Stimulated activated naive CD8-positive, alpha-beta T cell treated with anti-CD3 and anti-CD28 coated beads, Interleukin-15, Interleukin-2, amounts not matched to agents 100 ng/mL and 50 ng/mL, for 24 hours (primary cell): ENCODE measurements at regions not wholly inside any gene's neighbourhood (a gene's known extent, or its start where the extent isn't known, plus 50 kb on each side); places are given as distances from the start of the nearest gene placed in this dataset.

Source experiments
- H3K27ac Mint-ChIP-seq: one replicate; pipeline ENCODE4 v1.8.0; 2021; ENCODE audit warnings: mild to moderate bottlenecking, mixed read lengths
- H3K27me3 Mint-ChIP-seq: one replicate; pipeline ENCODE4 v1.8.0; 2021; ENCODE audit warnings: mixed read lengths
- H3K36me3 Mint-ChIP-seq: one replicate; pipeline ENCODE4 v1.8.0; 2021; ENCODE audit warnings: low read depth, mixed read lengths
- H3K4me1 Mint-ChIP-seq: one replicate; pipeline ENCODE4 v1.8.0; 2021; ENCODE audit warnings: low read depth, mixed read lengths
- H3K4me3 Mint-ChIP-seq: one replicate; pipeline ENCODE4 v1.8.0; 2021; ENCODE audit warnings: mild to moderate bottlenecking, mixed read lengths
- H3K9me3 Mint-ChIP-seq: one replicate; pipeline ENCODE4 v1.8.0; 2021; ENCODE audit warnings: mixed read lengths

DNA sequence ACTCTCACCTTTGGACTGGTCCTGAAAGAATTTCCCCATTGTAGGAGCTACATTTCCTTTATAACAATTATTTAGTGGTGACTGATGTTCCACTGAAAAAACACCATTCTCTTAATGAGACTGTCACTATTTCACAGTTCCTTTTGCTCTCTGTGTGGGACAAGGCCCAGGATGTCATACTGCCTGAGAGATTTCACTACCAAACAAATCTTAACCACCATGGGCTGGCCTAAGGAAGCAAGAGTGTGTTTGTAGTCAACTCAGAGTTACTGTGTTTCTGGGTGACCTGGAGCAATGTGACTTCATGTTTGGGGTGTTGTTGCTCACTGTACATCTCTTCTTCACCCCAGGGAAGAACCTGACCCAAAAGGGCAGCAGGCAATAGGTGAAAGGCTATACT is 50.1 kb upstream of the ZNF608 start:
- H3K4me3 Mint-ChIP-seq = no peak overlapping the region
- no peaks in the 10 kb centered on the region for H3K36me3 Mint-ChIP-seq
- no peaks in the 10 kb centered on the region for H3K9me3 Mint-ChIP-seq
- no peaks in the 10 kb centered on the region for H3K27me3 Mint-ChIP-seq
- H3K27ac Mint-ChIP-seq = no peak overlapping the region
- no peaks in the 10 kb centered on the region for H3K4me1 Mint-ChIP-seq

GRCh38 chr5:124797665-124798087 is 51.2 kb upstream of the ZNF608 start:
- H3K36me3 Mint-ChIP-seq = no peaks in the 10 kb centered on the region
- no peak overlapping the region for H3K27ac Mint-ChIP-seq
- H3K27me3 Mint-ChIP-seq = no peaks in the 10 kb centered on the region
- H3K9me3 Mint-ChIP-seq = no peaks in the 10 kb centered on the region
- no peak overlapping the region for H3K4me3 Mint-ChIP-seq
- no peaks in the 10 kb centered on the region for H3K4me1 Mint-ChIP-seq

GRCh38 chr5:124798890-124799289 is 52.5 kb upstream of the ZNF608 start:
- Mint-ChIP-seq H3K9me3 (no peaks in the 10 kb centered on the region), H3K27me3 (no peaks in the 10 kb centered on the region), H3K27ac (no peak overlapping the region), H3K4me1 (no peaks in the 10 kb centered on the region), H3K4me3 (no peak overlapping the region), H3K36me3 (no peaks in the 10 kb centered on the region)

DNA sequence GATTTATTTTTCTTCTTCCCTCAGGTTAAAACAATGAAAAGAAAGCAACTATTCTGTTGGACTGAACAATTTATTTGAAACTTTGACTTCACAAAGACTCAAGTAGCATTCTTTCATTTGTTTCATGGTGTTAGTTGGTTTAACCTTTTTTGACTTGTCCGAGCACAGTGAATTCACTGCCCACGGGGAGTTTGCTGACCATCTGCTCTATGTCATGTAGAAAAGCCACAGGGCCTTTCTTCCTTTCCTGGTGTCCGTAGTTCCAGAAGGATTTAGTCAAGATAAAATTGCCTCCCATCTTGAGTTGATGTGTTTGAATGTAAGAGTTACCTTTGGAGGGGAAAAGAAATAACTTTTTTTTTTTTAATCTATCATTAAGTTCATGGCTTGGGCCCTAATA is 55.1 kb upstream of the ZNF608 start:
- Mint-ChIP-seq H3K4me3 (no peak overlapping the region), H3K9me3 (no peaks in the 10 kb centered on the region), H3K36me3 (no peaks in the 10 kb centered on the region), H3K27ac (no peak overlapping the region), H3K27me3 (no peaks in the 10 kb centered on the region), H3K4me1 (no peaks in the 10 kb centered on the region)

DNA sequence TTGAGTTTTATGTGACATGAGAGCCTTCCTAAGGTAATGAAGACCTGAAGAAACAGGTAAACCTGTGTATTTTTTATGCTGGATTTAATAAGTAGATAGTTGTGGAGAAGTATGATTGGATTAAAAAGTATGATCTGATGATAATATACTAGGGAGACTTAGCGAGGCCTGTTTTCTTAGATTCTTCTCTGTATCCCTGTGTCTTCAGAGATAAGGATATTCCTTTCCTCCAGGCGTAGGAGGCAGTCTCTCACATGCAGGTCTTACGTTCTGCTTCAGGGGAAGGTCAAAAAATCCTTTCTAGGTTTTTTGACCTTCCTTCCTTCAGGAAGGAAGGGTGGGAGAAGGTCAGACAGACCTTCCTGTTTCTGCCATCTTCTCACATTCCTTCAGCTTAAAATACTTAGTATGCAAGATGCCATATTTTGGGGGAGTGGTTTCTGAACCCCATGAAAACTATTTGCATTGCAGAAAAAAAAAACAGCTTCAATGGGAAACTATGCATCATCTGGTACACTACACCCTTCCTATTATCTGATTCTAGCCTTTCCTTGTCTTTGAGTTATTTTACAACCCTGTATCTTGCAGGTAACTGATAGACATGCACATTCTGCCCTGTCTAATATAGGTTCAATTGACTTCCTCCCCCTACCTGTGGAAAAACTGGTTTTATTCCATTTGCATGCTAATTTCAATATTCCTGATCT is 57.3 kb upstream of the ZNF608 start:
- no peaks in the 10 kb centered on the region for H3K27me3 Mint-ChIP-seq
- H3K4me3 Mint-ChIP-seq = no peak overlapping the region
- H3K27ac Mint-ChIP-seq = no peak overlapping the region
- H3K9me3 Mint-ChIP-seq = no peaks in the 10 kb centered on the region
- no peaks in the 10 kb centered on the region for H3K4me1 Mint-ChIP-seq
- H3K36me3 Mint-ChIP-seq = no peaks in the 10 kb centered on the region

- Mint-ChIP-seq H3K4me3 (no peak overlapping the region), H3K36me3 (no peaks in the 10 kb centered on the region), H3K27ac (no peak overlapping the region), H3K9me3 (no peaks in the 10 kb centered on the region), H3K4me1 (no peaks in the 10 kb centered on the region), H3K27me3 (no peaks in the 10 kb centered on the region)
These were observed 59.6 kb upstream of the ZNF608 start for GRCh38 chr5:124806026-124806372.

- Mint-ChIP-seq H3K9me3 (no peaks in the 10 kb centered on the region), H3K4me1 (no peaks in the 10 kb centered on the region), H3K27me3 (no peaks in the 10 kb centered on the region), H3K27ac (no peak overlapping the region), H3K4me3 (no peak overlapping the region), H3K36me3 (no peaks in the 10 kb centered on the region)
These were observed 60.1 kb upstream of the ZNF608 start for GRCh38 chr5:124806373-124807077.

GRCh38 chr5:124808842-124809268 is 62.4 kb upstream of the ZNF608 start:
- Mint-ChIP-seq H3K27ac (no peak overlapping the region), H3K27me3 (peaks cover 3% of the 10 kb centered on the region)

GRCh38 chr5:124810396-124811006 is 64.1 kb upstream of the ZNF608 start:
- Mint-ChIP-seq H3K36me3 (no peaks in the 10 kb centered on the region), H3K27me3 (peaks cover 3% of the 10 kb centered on the region), H3K4me3 (no peak overlapping the region), H3K27ac (no peak overlapping the region), H3K9me3 (no peaks in the 10 kb centered on the region), H3K4me1 (no peaks in the 10 kb centered on the region)

More at GRCh38 chr5:124808842-124809268, 62.4 kb upstream of the ZNF608 start:
- Mint-ChIP-seq H3K4me3 (no peak overlapping the region), H3K36me3 (no peaks in the 10 kb centered on the region), H3K4me1 (no peaks in the 10 kb centered on the region), H3K9me3 (no peaks in the 10 kb centered on the region)

GRCh38 chr5:124812771-124813358 is 66.4 kb upstream of the ZNF608 start:
- H3K4me3 Mint-ChIP-seq = no peak overlapping the region
- H3K36me3 Mint-ChIP-seq = no peaks in the 10 kb centered on the region
- no peaks in the 10 kb centered on the region for H3K4me1 Mint-ChIP-seq
- H3K27ac Mint-ChIP-seq = no peak overlapping the region
- no peaks in the 10 kb centered on the region for H3K9me3 Mint-ChIP-seq
- H3K27me3 Mint-ChIP-seq = peaks cover 3% of the 10 kb centered on the region

DNA sequence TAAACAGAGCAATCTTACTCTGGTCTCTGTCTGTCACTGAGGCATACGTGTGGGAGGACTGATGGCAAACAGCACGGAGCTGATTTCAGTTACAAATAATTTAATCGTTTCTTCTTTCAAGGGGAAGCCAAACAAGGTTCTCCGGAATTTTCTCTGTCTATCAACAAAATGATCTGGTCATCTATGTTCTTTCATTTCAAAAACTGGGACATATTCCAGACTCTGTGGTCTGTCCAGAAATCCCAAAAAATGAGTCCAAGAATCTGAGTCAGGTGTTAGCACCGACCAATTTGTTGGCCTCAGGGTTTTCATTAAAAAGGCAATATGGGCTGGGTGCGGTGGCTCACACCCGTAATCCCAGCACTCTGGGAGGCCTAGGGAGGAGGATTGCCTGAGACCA is 69.9 kb upstream of the ZNF608 start:
- no peaks in the 10 kb centered on the region for H3K36me3 Mint-ChIP-seq
- peaks cover 3% of the 10 kb centered on the region for H3K27me3 Mint-ChIP-seq
- no peak overlapping the region for H3K4me3 Mint-ChIP-seq
- H3K27ac Mint-ChIP-seq = no peak overlapping the region
- H3K4me1 Mint-ChIP-seq = no peaks in the 10 kb centered on the region
- H3K9me3 Mint-ChIP-seq = no peaks in the 10 kb centered on the region

DNA sequence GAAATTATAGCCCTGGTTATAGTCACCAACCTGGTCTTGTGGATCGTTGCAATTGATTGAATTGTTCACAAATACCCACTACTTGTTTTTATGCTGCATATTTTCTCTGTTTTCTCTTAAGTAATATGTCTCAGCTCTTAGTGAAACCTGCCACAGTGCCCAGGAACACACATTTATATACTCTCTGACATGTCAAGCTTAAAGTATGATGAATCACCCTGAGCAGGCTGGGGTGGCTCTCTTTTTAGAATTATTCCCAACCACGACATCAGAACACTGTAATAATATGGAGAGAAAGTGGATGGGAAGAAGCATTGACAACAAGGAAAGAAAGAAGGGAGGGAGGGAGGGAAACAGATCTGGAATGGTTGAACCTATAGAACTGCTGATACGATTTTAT is 72.8 kb upstream of the ZNF608 start:
- Mint-ChIP-seq H3K4me3 (no peak overlapping the region), H3K27ac (no peak overlapping the region), H3K9me3 (no peaks in the 10 kb centered on the region), H3K27me3 (no peaks in the 10 kb centered on the region), H3K4me1 (no peaks in the 10 kb centered on the region), H3K36me3 (no peaks in the 10 kb centered on the region)

GRCh38 chr5:124822647-124823046 is 76.2 kb upstream of the ZNF608 start:
- no peak overlapping the region for H3K27ac Mint-ChIP-seq
- H3K36me3 Mint-ChIP-seq = no peaks in the 10 kb centered on the region
- H3K9me3 Mint-ChIP-seq = no peaks in the 10 kb centered on the region
- H3K4me1 Mint-ChIP-seq = peaks cover 7% of the 10 kb centered on the region
- H3K27me3 Mint-ChIP-seq = no peaks in the 10 kb centered on the region
- H3K4me3 Mint-ChIP-seq = no peak overlapping the region

DNA sequence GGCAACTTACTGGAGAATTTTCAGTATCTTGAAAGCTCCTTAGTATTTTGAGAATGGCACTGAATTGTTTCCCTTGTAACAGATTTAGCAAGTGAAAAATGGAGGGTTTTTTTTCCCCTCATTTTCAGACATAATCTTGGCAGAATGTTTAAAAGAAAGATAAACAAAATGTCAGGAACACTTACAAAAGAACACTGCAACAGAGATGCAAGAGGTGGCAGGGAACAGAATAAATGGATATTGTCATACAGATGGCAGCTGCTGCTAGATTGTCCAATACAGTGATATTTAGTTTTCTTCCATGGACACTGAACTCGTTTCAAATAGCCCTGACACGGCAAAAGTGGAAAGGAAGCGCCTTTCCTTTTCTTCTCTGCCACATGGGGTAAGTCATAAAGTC is 76.9 kb upstream of the ZNF608 start:
- peaks cover 7% of the 10 kb centered on the region for H3K4me1 Mint-ChIP-seq
- no peak overlapping the region for H3K27ac Mint-ChIP-seq
- no peaks in the 10 kb centered on the region for H3K36me3 Mint-ChIP-seq
- H3K9me3 Mint-ChIP-seq = no peaks in the 10 kb centered on the region
- no peaks in the 10 kb centered on the region for H3K27me3 Mint-ChIP-seq
- H3K4me3 Mint-ChIP-seq = no peak overlapping the region

GRCh38 chr5:124824637-124825158 is 78.3 kb upstream of the ZNF608 start:
- Mint-ChIP-seq H3K4me1 (peaks cover 7% of the 10 kb centered on the region), H3K4me3 (no peak overlapping the region), H3K27me3 (no peaks in the 10 kb centered on the region), H3K9me3 (no peaks in the 10 kb centered on the region), H3K36me3 (no peaks in the 10 kb centered on the region), H3K27ac (no peak overlapping the region)
